ENCODE measurements at regions not wholly inside any gene's neighbourhood (a gene's known extent, or its start where the extent isn't known, plus 50 kb on each side); places are given as distances from the start of the nearest gene placed in this dataset.

GRCh38 chr12:54762390-54762789 is 91.9 kb upstream of the MUCL1 start (continued):
- TF ChIP-seq CEBPB (IDR thresholded peaks at IDR 0.05; ENCODE audit: low read depth, low read length) (no peak), FOSL1 (IDR thresholded peaks at IDR 0.05; ENCODE audit: insufficient read depth, low read depth, low read length) (no peak), SP4 (IDR thresholded peaks at IDR 0.05; ENCODE audit: low read length) (no peak)
